Choroid plexus epithelial cell (primary cell): ENCODE measurements at regions not wholly inside any gene's neighbourhood (a gene's known extent, or its start where the extent isn't known, plus 50 kb on each side); places are given as distances from the start of the nearest gene placed in this dataset.

Experiments used
- DNase-seq: peaks from one replicate; pipeline ENCODE4 v3.0.0-alpha.2; 2010; ENCODE audit warnings: low read depth
- H3K4me3 ChIP-seq: 2 replicates; pipeline ENCODE4 v1.5.1; 2011; ENCODE audit warnings: low read depth, mild to moderate bottlenecking, control low read depth, low read length, moderate library complexity
- CTCF ChIP-seq: conservative IDR thresholded peaks from 2 replicates; pipeline ENCODE4 v1.5.1; 2011; ENCODE audit warnings: low read depth, mild to moderate bottlenecking, control low read depth, inconsistent platforms, low read length, moderate library complexity

DNA sequence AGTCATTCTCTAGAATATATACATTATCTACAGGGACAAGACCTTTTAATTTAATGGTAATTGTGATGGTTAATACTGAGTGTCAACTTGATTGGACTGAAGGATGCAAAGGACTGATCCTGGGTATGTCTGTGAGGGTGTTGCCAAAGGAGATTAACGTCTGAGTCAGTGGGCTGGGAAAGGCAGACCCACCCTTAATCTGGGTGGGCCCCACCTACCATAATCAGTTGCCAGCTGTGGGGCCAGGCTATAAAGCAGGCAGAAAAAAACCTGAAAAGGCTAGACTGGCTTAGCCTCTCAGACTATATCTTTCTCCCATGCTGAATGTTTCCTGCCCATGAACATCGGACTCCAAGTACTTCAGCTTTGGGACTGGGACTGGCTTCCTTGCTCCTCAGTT lies 112.2 kb upstream of the SMC2 start:
- TF ChIP-seq CTCF, result no peak
- DNase-seq, result no peak
- no peak overlapping the region for H3K4me3 ChIP-seq

DNA sequence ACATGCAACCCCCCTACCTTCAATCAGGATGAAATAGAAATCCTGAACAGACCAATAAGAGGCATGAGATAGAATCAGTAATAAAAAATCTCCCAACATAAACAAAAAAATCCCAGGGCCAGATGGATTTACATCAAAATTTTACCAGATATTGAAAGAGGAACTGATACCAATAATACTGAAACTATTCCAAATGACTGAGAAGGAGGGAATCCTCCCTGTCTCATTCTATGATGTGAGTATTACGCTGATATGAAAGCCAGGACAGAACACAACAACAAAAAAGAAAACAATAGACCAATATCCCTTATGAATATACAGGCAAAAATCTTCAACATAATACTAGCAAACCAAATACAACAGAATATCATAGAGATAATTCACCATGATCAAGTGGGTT lies 109.0 kb upstream of the SMC2 start:
- no peak for TF ChIP-seq CTCF

DNA sequence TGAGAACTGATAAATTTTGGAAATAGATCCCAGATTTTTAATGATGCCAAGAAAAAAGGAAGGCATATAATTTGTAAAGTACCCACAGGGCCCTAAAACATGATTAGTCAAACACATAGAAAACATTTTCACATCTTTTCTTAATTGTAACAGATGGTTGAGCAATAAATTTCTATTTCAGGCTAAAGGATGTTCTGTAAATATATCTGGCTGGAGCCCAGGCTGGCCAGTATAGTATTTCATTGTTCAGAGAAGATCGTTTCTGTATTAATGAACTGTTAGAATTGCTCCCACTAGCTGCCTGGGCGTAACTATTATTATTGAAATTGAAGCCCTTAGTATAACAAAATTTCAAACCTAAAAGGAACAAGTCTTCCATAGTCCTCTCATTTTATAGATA lies 105.3 kb upstream of the SMC2 start:
- H3K4me3 ChIP-seq, result no peak overlapping the region
- no peak for TF ChIP-seq CTCF
- DNase-seq, result no peak

More for the DNA sequence above, 109.0 kb upstream of the SMC2 start:
- DNase-seq, result no peak
- no peak overlapping the region for H3K4me3 ChIP-seq

DNA sequence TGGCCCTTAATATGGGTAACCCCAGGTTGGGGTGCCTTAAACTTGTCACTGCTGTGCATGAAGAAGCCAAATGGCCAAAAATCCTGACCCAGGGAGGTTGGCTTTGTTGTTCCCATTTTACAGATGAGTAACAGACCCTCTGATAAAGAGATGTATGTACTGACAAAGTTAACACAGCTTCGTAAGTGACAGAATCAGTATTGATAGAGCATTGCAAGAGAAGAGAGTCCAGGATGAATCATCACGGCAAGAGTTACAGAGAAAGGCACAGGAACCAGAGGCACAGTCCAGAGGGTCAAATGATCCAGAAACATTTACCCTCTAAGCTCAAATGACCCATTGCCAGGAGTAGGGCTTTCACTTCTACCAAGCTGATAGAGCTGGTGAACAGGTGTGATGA lies 103.8 kb upstream of the SMC2 start:
- DNase-seq, result no peak
- no peak overlapping the region for H3K4me3 ChIP-seq
- TF ChIP-seq CTCF, result no peak

GRCh38 chr9:103991001-103991400 lies 103.1 kb upstream of the SMC2 start:
- no peak for TF ChIP-seq CTCF
- no peak overlapping the region for H3K4me3 ChIP-seq
- DNase-seq, result no peak

DNA sequence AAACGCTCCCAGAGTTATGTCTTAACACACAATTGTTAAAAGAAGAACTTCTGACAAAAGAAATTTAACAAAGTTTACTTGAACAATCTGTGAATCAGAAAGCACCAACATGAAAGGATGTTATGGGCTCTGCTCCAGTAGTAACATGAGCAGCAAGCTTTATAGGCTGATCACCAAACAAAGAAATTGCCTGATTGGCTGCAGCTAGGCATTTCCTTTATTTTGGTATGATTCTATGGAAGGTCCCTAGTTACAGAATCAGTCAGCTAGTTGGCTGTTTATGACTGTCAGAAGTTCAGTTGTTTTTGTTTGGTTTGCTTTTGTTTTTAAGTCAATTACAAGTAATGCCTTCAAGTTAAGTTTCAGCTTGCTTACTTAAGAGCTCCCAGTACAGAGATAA lies 102.4 kb upstream of the SMC2 start:
- TF ChIP-seq CTCF, result no peak
- DNase-seq, result peak; percentile 13

GRCh38 chr9:103992938-103993579 lies 101.0 kb upstream of the SMC2 start:
- TF ChIP-seq CTCF, result no peak
- H3K4me3 ChIP-seq, result no peak overlapping the region
- DNase-seq, result no peak

More for the DNA sequence above, 102.4 kb upstream of the SMC2 start:
- H3K4me3 ChIP-seq, result no peak overlapping the region
